AG04449 (cell line): ENCODE measurements at regions not wholly inside any gene's neighbourhood (a gene's known extent, or its start where the extent isn't known, plus 50 kb on each side); places are given as distances from the start of the nearest gene placed in this dataset.

ENCODE experiments used
- CTCF ChIA-PET: fragments of 350-600 bp; formaldehyde crosslinking; extraction: SDS; loops from one replicate; lab custom pipeline; 2021; ENCODE audit warnings: antibody characterized with exemption; lab: Yijun Ruan, JAX
- POLR2A ChIA-PET: fragments of 400-600, 350-600 bp; formaldehyde crosslinking; extraction: SDS; loops from one replicate; lab custom pipeline; 2020; ENCODE audit warnings: antibody characterized with exemption, inconsistent platforms; lab: Yijun Ruan, JAX
- DNase-seq: peaks from one replicate; pipeline ENCODE4 v3.0.0-alpha.2; 2010; ENCODE audit warnings: low read depth, low spot score
- H3K4me3 ChIP-seq: 2 replicates; pipeline ENCODE4 v1.5.1; 2011; ENCODE audit warnings: low read depth, mild to moderate bottlenecking, control low read depth, low read length
- CTCF ChIP-seq: IDR thresholded peaks from one replicate; pipeline ENCODE4 v1.5.1; 2011; ENCODE audit warnings: mild to moderate bottlenecking, moderate library complexity, low read length, control low read depth, inconsistent platforms; ENCODE audit not compliant: insufficient read depth; ENCODE audit errors: missing control alignments

GRCh38 chr13:84126671-84127171, 244.4 kb upstream of the SLITRK1 start:
- DNase-seq, result no peak
- no peak overlapping the region for H3K4me3 ChIP-seq
- ChIA-PET CTCF (no interaction called here), POLR2A (no interaction called here)
- TF ChIP-seq CTCF, result no peak

GRCh38 chr13:84121456-84121855, 239.2 kb upstream of the SLITRK1 start:
- no peak overlapping the region for H3K4me3 ChIP-seq
- peak; percentile 40 for DNase-seq
- POLR2A ChIA-PET, result no interaction called here
- no peak for TF ChIP-seq CTCF
- CTCF ChIA-PET, result interaction anchor here (1.0 kb wide), 1 partner anchor 19 kb away, joined by 3 read pairs; no protein-coding TSS in a partner anchor

- no peak overlapping the region for H3K4me3 ChIP-seq
- DNase-seq, result peak; percentile 28
- ChIA-PET CTCF (no interaction called here), POLR2A (no interaction called here)
- TF ChIP-seq CTCF, result no peak
These were observed 236.7 kb upstream of the SLITRK1 start for GRCh38 chr13:84118839-84119409.

- DNase-seq, result no peak
- H3K4me3 ChIP-seq, result no peak overlapping the region
- TF ChIP-seq CTCF, result no peak
- ChIA-PET POLR2A (no interaction called here), CTCF (no interaction called here)
These were observed 216.0 kb upstream of the SLITRK1 start for GRCh38 chr13:84098273-84098672.

GRCh38 chr13:84097148-84097547, 214.9 kb upstream of the SLITRK1 start:
- POLR2A ChIA-PET, result no interaction called here
- no peak for TF ChIP-seq CTCF
- no peak overlapping the region for H3K4me3 ChIP-seq
- CTCF ChIA-PET, result no interaction called here
- DNase-seq, result no peak

- no peak for TF ChIP-seq CTCF
- POLR2A ChIA-PET, result no interaction called here
- DNase-seq, result no peak
- CTCF ChIA-PET, result interaction anchor here (1.6 kb wide), 1 partner anchor 11 kb away, joined by 3 read pairs; no protein-coding TSS in a partner anchor
- no peak overlapping the region for H3K4me3 ChIP-seq
These were observed 213.9 kb upstream of the SLITRK1 start for GRCh38 chr13:84096216-84096615.
